ENCODE measurements at regions not wholly inside any gene's neighbourhood (a gene's known extent, or its start where the extent isn't known, plus 50 kb on each side); places are given as distances from the start of the nearest gene placed in this dataset.
A peak's percentile ranks its signal among the peaks of the same experiment; 100 is the strongest.

- no peaks in the 10 kb centered on the region for H3K9me3 ChIP-seq
- peak in 1 of 2 donors; percentile 58 for DNase-seq (ENCODE audit: extremely low spot score in 2 of 2)
- no peaks in the 10 kb centered on the region for H3K36me3 ChIP-seq
These were observed 235.3 kb upstream of the MKI67 start for GRCh38 chr10:128361487-128361886.

DNA sequence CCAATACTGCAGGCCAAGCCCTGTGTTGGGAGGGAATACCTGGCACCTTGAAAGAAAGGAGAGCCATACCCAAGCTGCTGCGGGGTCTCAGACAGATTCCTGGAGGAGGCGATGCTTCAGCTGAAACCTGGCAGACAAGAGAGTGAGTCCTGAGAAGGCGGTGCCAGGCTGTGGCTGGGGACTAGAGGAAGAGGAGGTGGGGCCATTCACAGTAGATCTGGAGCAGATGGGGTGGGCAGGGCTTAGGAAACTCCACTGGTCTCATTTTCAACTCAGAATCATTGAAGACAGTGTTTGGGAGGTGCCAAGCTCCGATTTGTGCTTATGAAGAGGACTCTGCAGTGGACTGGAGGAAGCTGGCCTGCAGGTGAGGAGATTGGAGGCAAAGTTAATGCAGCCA, 236.3 kb upstream of the MKI67 start:
- no peaks in the 10 kb centered on the region for H3K27me3 ChIP-seq
- H3K4me1 ChIP-seq: no peaks in the 10 kb centered on the region
- no peak for TF ChIP-seq CTCF (IDR thresholded peaks at IDR 0.05)
- no peak for TF ChIP-seq POLR2A (IDR thresholded peaks at IDR 0.05)
- TF ChIP-seq POLR2AphosphoS5 (IDR thresholded peaks at IDR 0.05; ENCODE audit: insufficient read depth in 1 of 2, low read depth in 1 of 2): no peak
- H3K9me3 ChIP-seq: no peaks in the 10 kb centered on the region
- no peak overlapping the region for H3K4me3 ChIP-seq
- DNase-seq (ENCODE audit: extremely low spot score in 2 of 2): peak in 1 of 2 donors; percentile 69
- intact Hi-C loops (cut with DNase I): no loop called here
- no peaks in the 10 kb centered on the region for H3K36me3 ChIP-seq
- H3K27ac ChIP-seq: no peak overlapping the region

More at GRCh38 chr10:128361487-128361886, 235.3 kb upstream of the MKI67 start:
- Histone ChIP-seq H3K27me3 (no peaks in the 10 kb centered on the region), H3K4me1 (no peaks in the 10 kb centered on the region), H3K27ac (no peak overlapping the region), H3K4me3 (no peak overlapping the region)
- intact Hi-C loops (cut with DNase I): no loop called here
- TF ChIP-seq POLR2AphosphoS5 (IDR thresholded peaks at IDR 0.05; ENCODE audit: insufficient read depth in 1 of 2, low read depth in 1 of 2) (no peak), POLR2A (IDR thresholded peaks at IDR 0.05) (no peak), CTCF (IDR thresholded peaks at IDR 0.05) (no peak)

GRCh38 chr10:128364631-128365030, 238.4 kb upstream of the MKI67 start:
- no peak overlapping the region for H3K27ac ChIP-seq
- no peak for TF ChIP-seq POLR2A (IDR thresholded peaks at IDR 0.05)
- no peak for TF ChIP-seq CTCF (IDR thresholded peaks at IDR 0.05)
- no peak for TF ChIP-seq POLR2AphosphoS5 (IDR thresholded peaks at IDR 0.05; ENCODE audit: insufficient read depth in 1 of 2, low read depth in 1 of 2)
- H3K27me3 ChIP-seq: no peaks in the 10 kb centered on the region
- DNase-seq (ENCODE audit: extremely low spot score in 2 of 2): peak in 1 of 2 donors; percentile 65
- no peaks in the 10 kb centered on the region for H3K9me3 ChIP-seq
- no peaks in the 10 kb centered on the region for H3K36me3 ChIP-seq
- intact Hi-C loops (cut with DNase I): no loop called here
- H3K4me3 ChIP-seq: no peak overlapping the region
- no peaks in the 10 kb centered on the region for H3K4me1 ChIP-seq

GRCh38 chr10:128365156-128365725, 239.0 kb upstream of the MKI67 start:
- H3K4me1 ChIP-seq: no peaks in the 10 kb centered on the region
- no peak overlapping the region for H3K27ac ChIP-seq
- TF ChIP-seq POLR2A (IDR thresholded peaks at IDR 0.05): no peak
- TF ChIP-seq CTCF (IDR thresholded peaks at IDR 0.05): no peak
- TF ChIP-seq POLR2AphosphoS5 (IDR thresholded peaks at IDR 0.05; ENCODE audit: insufficient read depth in 1 of 2, low read depth in 1 of 2): no peak
- DNase-seq (ENCODE audit: extremely low spot score in 2 of 2): peak in 1 of 2 donors; percentile 58
- H3K9me3 ChIP-seq: no peaks in the 10 kb centered on the region
- no peak overlapping the region for H3K4me3 ChIP-seq
- no peaks in the 10 kb centered on the region for H3K27me3 ChIP-seq
- intact Hi-C loops (cut with DNase I): no loop called here
- no peaks in the 10 kb centered on the region for H3K36me3 ChIP-seq

- Histone ChIP-seq H3K36me3 (no peaks in the 10 kb centered on the region), H3K27ac (no peak overlapping the region), H3K9me3 (no peaks in the 10 kb centered on the region), H3K4me1 (no peaks in the 10 kb centered on the region), H3K4me3 (no peak overlapping the region), H3K27me3 (no peaks in the 10 kb centered on the region)
- no peak for TF ChIP-seq CTCF (IDR thresholded peaks at IDR 0.05)
- TF ChIP-seq POLR2AphosphoS5 (IDR thresholded peaks at IDR 0.05; ENCODE audit: insufficient read depth in 1 of 2, low read depth in 1 of 2): no peak
- no peak for TF ChIP-seq POLR2A (IDR thresholded peaks at IDR 0.05)
- intact Hi-C loops (cut with DNase I): no loop called here
- DNase-seq (ENCODE audit: extremely low spot score in 2 of 2): no peak
These were observed 241.6 kb upstream of the MKI67 start for GRCh38 chr10:128367807-128368206.
